ENCODE measurements at regions not wholly inside any gene's neighbourhood (a gene's known extent, or its start where the extent isn't known, plus 50 kb on each side); places are given as distances from the start of the nearest gene placed in this dataset.

- TF ChIP-seq CTCF (IDR thresholded peaks at IDR 0.05; ENCODE audit: control extremely low read depth, extremely low read depth) = no peak
- DNase-seq = no peak
These were observed 896.4 kb downstream of the TFAP2A start for GRCh38 chr6:9518431-9518830.

GRCh38 chr6:9517806-9518205 lies 897.1 kb downstream of the TFAP2A start:
- Histone ChIP-seq H3K9ac (ENCODE audit: insufficient read depth in 1 of 2, low read length in 2 of 2) (no peak overlapping the region), H3K36me3 (ENCODE audit: control insufficient read depth in 4 of 4, insufficient read depth in 4 of 4, low read length in 4 of 4) (no peaks in the 10 kb centered on the region), H3K4me1 (ENCODE audit: control insufficient read depth in 5 of 5, insufficient read depth in 5 of 5, low read length in 5 of 5) (no peaks in the 10 kb centered on the region), H3K9me3 (ENCODE audit: control insufficient read depth in 4 of 4, insufficient read depth in 3 of 4, low read length in 3 of 4) (peaks cover 0 to 2% (median 0%) of the 10 kb centered on the region in 4 donors), H3K27ac (ENCODE audit: low read depth in 1 of 2, low read length in 1 of 2) (no peak overlapping the region), H3K27me3 (ENCODE audit: control insufficient read depth in 3 of 3, insufficient read depth in 3 of 3, low read length in 2 of 3) (no peaks in the 10 kb centered on the region), H3K4me3 (no peak overlapping the region)
- ATAC-seq (ENCODE audit: insufficient read depth, low FRiP score) = no peak
- no peak for TF ChIP-seq CTCF (IDR thresholded peaks at IDR 0.05; ENCODE audit: control extremely low read depth, extremely low read depth)
- WGBS, 2 donors = 89 to 92% methylated on average over 3 of the region's 3 CpGs
- DNase-seq = no peak

More at GRCh38 chr6:9518431-9518830, 896.4 kb downstream of the TFAP2A start:
- H3K27me3 ChIP-seq (ENCODE audit: control insufficient read depth in 3 of 3, insufficient read depth in 3 of 3, low read length in 2 of 3) = no peaks in the 10 kb centered on the region
- no peak for ATAC-seq (ENCODE audit: insufficient read depth, low FRiP score)
- H3K36me3 ChIP-seq (ENCODE audit: control insufficient read depth in 4 of 4, insufficient read depth in 4 of 4, low read length in 4 of 4) = no peaks in the 10 kb centered on the region
- H3K27ac ChIP-seq (ENCODE audit: low read depth in 1 of 2, low read length in 1 of 2) = no peak overlapping the region
- no peak overlapping the region for H3K4me3 ChIP-seq
- peaks cover 0 to 2% (median 0%) of the 10 kb centered on the region in 4 donors for H3K9me3 ChIP-seq (ENCODE audit: control insufficient read depth in 4 of 4, insufficient read depth in 3 of 4, low read length in 3 of 4)
- no peaks in the 10 kb centered on the region for H3K4me1 ChIP-seq (ENCODE audit: control insufficient read depth in 5 of 5, insufficient read depth in 5 of 5, low read length in 5 of 5)
- H3K9ac ChIP-seq (ENCODE audit: insufficient read depth in 1 of 2, low read length in 2 of 2) = no peak overlapping the region
- 75 to 79% methylated on average over 1 of the region's 1 CpG for WGBS, 2 donors

- DNase-seq (no peak), ATAC-seq (ENCODE audit: insufficient read depth, low FRiP score) (no peak)
- no peaks in the 10 kb centered on the region for H3K36me3 ChIP-seq (ENCODE audit: control insufficient read depth in 4 of 4, insufficient read depth in 4 of 4, low read length in 4 of 4)
- H3K4me3 ChIP-seq = no peak overlapping the region
- no peaks in the 10 kb centered on the region for H3K4me1 ChIP-seq (ENCODE audit: control insufficient read depth in 5 of 5, insufficient read depth in 5 of 5, low read length in 5 of 5)
- no peaks in the 10 kb centered on the region for H3K27me3 ChIP-seq (ENCODE audit: control insufficient read depth in 3 of 3, insufficient read depth in 3 of 3, low read length in 2 of 3)
- 70 to 77% methylated on average over 13 of the region's 13 CpGs for WGBS, 2 donors
- peaks cover 0 to 2% (median 0%) of the 10 kb centered on the region in 4 donors for H3K9me3 ChIP-seq (ENCODE audit: control insufficient read depth in 4 of 4, insufficient read depth in 3 of 4, low read length in 3 of 4)
- no peak for TF ChIP-seq CTCF (IDR thresholded peaks at IDR 0.05; ENCODE audit: control extremely low read depth, extremely low read depth)
- H3K9ac ChIP-seq (ENCODE audit: insufficient read depth in 1 of 2, low read length in 2 of 2) = no peak overlapping the region
- no peak overlapping the region for H3K27ac ChIP-seq (ENCODE audit: low read depth in 1 of 2, low read length in 1 of 2)
These were observed 899.0 kb downstream of the TFAP2A start for GRCh38 chr6:9515633-9516606.
